NCI-H446 (cell line): ENCODE measurements at regions not wholly inside any gene's neighbourhood (a gene's known extent, or its start where the extent isn't known, plus 50 kb on each side); places are given as distances from the start of the nearest gene placed in this dataset.
"Not testable (repeated sequence)": the region's sequence is repeated elsewhere in the genome, so short reads cannot be mapped to it uniquely, and the experiment has no call there.

ENCODE experiments used
- DNase-seq, 2 experiments: peaks; one replicate each; lab custom pipeline; 2025; lab: John Stamatoyannopoulos, UW

GRCh38 chr5:91243286-91243685 lies 139.8 kb downstream of the ARRDC3 start:
- DNase-seq, result no peak

GRCh38 chr5:91241460-91241859 lies 141.7 kb downstream of the ARRDC3 start:
- DNase-seq, result not testable (repeated sequence)

- no peak for DNase-seq
Observed at GRCh38 chr5:91240175-91240574, 142.9 kb downstream of the ARRDC3 start.

GRCh38 chr5:91235271-91235694 lies 147.8 kb downstream of the ARRDC3 start:
- no peak for DNase-seq

- DNase-seq, result no peak
Observed at GRCh38 chr5:91232523-91232922, 150.6 kb downstream of the ARRDC3 start.

GRCh38 chr5:91229031-91229727 lies 153.9 kb downstream of the ARRDC3 start:
- DNase-seq, result no peak

GRCh38 chr5:91228188-91228587 lies 154.9 kb downstream of the ARRDC3 start:
- DNase-seq, result no peak

GRCh38 chr5:91225848-91226686 lies 157.1 kb downstream of the ARRDC3 start:
- no peak for DNase-seq

- no peak for DNase-seq
Observed at GRCh38 chr5:91224969-91225368, 158.1 kb downstream of the ARRDC3 start.

- no peak for DNase-seq
Observed at GRCh38 chr5:91224456-91224855, 158.7 kb downstream of the ARRDC3 start.

GRCh38 chr5:91223886-91224285 lies 159.2 kb downstream of the ARRDC3 start:
- no peak for DNase-seq

- no peak for DNase-seq
Observed at GRCh38 chr5:91222482-91222881, 160.6 kb downstream of the ARRDC3 start.

GRCh38 chr5:91221917-91222316 lies 161.2 kb downstream of the ARRDC3 start:
- DNase-seq, result no peak

GRCh38 chr5:91219803-91220371 lies 163.2 kb downstream of the ARRDC3 start:
- no peak for DNase-seq

GRCh38 chr5:91219091-91219802 lies 163.9 kb downstream of the ARRDC3 start:
- no peak for DNase-seq

- DNase-seq, result no peak
Observed at GRCh38 chr5:91217859-91218258, 165.3 kb downstream of the ARRDC3 start.

GRCh38 chr5:91214571-91214970 lies 168.5 kb downstream of the ARRDC3 start:
- no peak for DNase-seq
